CD14-positive monocyte (primary cell): ENCODE measurements at regions not wholly inside any gene's neighbourhood (a gene's known extent, or its start where the extent isn't known, plus 50 kb on each side); places are given as distances from the start of the nearest gene placed in this dataset.
"Not testable (repeated sequence)": the region's sequence is repeated elsewhere in the genome, so short reads cannot be mapped to it uniquely, and the experiment has no call there.

Source experiments
- DNase-seq, 3 donors: peaks; one replicate each; pipeline ENCODE4 v3.0.0-alpha.2; 2011 to 2022
- H2AFZ ChIP-seq: 2 replicates; pipeline ENCODE4 v1.6.0; 2012; ENCODE audit warnings: mild to moderate bottlenecking, low read depth, low read length, inconsistent platforms; ENCODE audit not compliant: insufficient read depth, poor library complexity, severe bottlenecking
- H3K27ac ChIP-seq, 2 donors: 1 replicate in 1 of 2; 2 replicates in 1 of 2; pipeline ENCODE4 v1.5.1; 2012 to 2013; ENCODE audit warnings: low read length in 2 of 2, control low read depth in 1 of 2, inconsistent platforms in 1 of 2, low read depth in 1 of 2, mild to moderate bottlenecking in 1 of 2
- H3K27me3 ChIP-seq, 2 donors: one replicate each; pipeline versions ENCODE4 v1.6.0 to v1.6.1; 2011 to 2013; ENCODE audit warnings: low read length in 2 of 2; ENCODE audit not compliant: control insufficient read depth in 2 of 2, insufficient read depth in 2 of 2
- H3K36me3 ChIP-seq, 2 donors: replicated peaks in 1 of 2; 1 replicate in 1 of 2; 2 replicates in 1 of 2; pipeline versions ENCODE4 v1.5.1 to v1.6.1; 2012 to 2013; ENCODE audit warnings: low read length in 2 of 2, control low read depth in 1 of 2, inconsistent platforms in 1 of 2, mild to moderate bottlenecking in 1 of 2; ENCODE audit not compliant: insufficient read depth in 2 of 2, control insufficient read depth in 1 of 2
- H3K4me1 ChIP-seq, 2 donors: 1 replicate in 1 of 2; 2 replicates in 1 of 2; pipeline versions ENCODE4 v1.5.1 to v1.6.1; 2012 to 2013; ENCODE audit warnings: low read length in 2 of 2, control low read depth in 1 of 2, inconsistent platforms in 1 of 2, mild to moderate bottlenecking in 1 of 2, moderate library complexity in 1 of 2; ENCODE audit not compliant: insufficient read depth in 2 of 2, control insufficient read depth in 1 of 2
- H3K4me2 ChIP-seq: replicated peaks from 2 replicates; pipeline ENCODE3; 2012; ENCODE audit warnings: low read length, moderate library complexity, mild to moderate bottlenecking; ENCODE audit not compliant: poor library complexity, severe bottlenecking; ENCODE audit errors: extremely low read depth
- H3K4me3 ChIP-seq, 3 experiments: fragments of 200-600 bp in 1 of 3; sonication (generic) in 1 of 3; replicated peaks in 1 of 3; 1 replicate in 2 of 3; 2 replicates in 1 of 3; pipeline ENCODE4 v1.5.1; 2011 to 2013; ENCODE audit warnings: low read length in 3 of 3, mild to moderate bottlenecking in 3 of 3, control low read depth in 2 of 3, low read depth in 2 of 3, inconsistent platforms in 1 of 3, moderate library complexity in 1 of 3
- H3K79me2 ChIP-seq: 2 replicates; pipeline ENCODE4 v1.6.0; 2012; ENCODE audit warnings: mild to moderate bottlenecking, control low read depth, inconsistent platforms, low read length, moderate library complexity; ENCODE audit not compliant: insufficient read depth
- H3K9ac ChIP-seq: 2 replicates; pipeline ENCODE4 v1.6.0; 2017; ENCODE audit warnings: low read length, mild to moderate bottlenecking; ENCODE audit not compliant: insufficient read depth, poor library complexity, severe bottlenecking
- H3K9me3 ChIP-seq, 2 donors: replicated peaks in 1 of 2; 1 replicate in 1 of 2; 2 replicates in 1 of 2; pipeline versions ENCODE4 v1.5.1 to v1.6.1; 2012 to 2013; ENCODE audit warnings: low read length in 2 of 2, control low read depth in 1 of 2; ENCODE audit not compliant: control insufficient read depth in 1 of 2, insufficient read depth in 1 of 2
- H4K20me1 ChIP-seq: 2 replicates; pipeline ENCODE4 v1.6.0; 2012; ENCODE audit warnings: mild to moderate bottlenecking, low read length, control low read depth, moderate library complexity; ENCODE audit not compliant: insufficient read depth
- H3K27ac Mint-ChIP-seq, 7 donors: one replicate each; pipeline ENCODE4 v1.8.0; 2020; ENCODE audit warnings: mild to moderate bottlenecking in 7 of 7, mixed read lengths in 7 of 7, moderate library complexity in 6 of 7, inconsistent platforms in 2 of 7
- H3K27me3 Mint-ChIP-seq, 3 donors: one replicate each; pipeline ENCODE4 v1.8.0; 2021 to 2022; ENCODE audit warnings: low read depth in 3 of 3, mild to moderate bottlenecking in 3 of 3, mixed read lengths in 3 of 3, moderate library complexity in 3 of 3, inconsistent platforms in 1 of 3
- H3K36me3 Mint-ChIP-seq, 2 donors: one replicate each; pipeline ENCODE4 v1.8.0; 2020; ENCODE audit warnings: mixed read lengths in 2 of 2, inconsistent platforms in 1 of 2, mild to moderate bottlenecking in 1 of 2
- H3K4me1 Mint-ChIP-seq: one replicate; pipeline ENCODE4 v1.8.0; 2020; ENCODE audit warnings: mild to moderate bottlenecking, mixed read lengths
- H3K4me3 Mint-ChIP-seq, 2 donors: one replicate each; pipeline ENCODE4 v1.8.0; 2020; ENCODE audit warnings: mild to moderate bottlenecking in 2 of 2, mixed read lengths in 2 of 2, moderate library complexity in 1 of 2
- H3K9me3 Mint-ChIP-seq, 7 donors: one replicate each; pipeline ENCODE4 v1.8.0; 2020 to 2022; ENCODE audit warnings: mixed read lengths in 7 of 7, mild to moderate bottlenecking in 6 of 7, moderate library complexity in 6 of 7, inconsistent platforms in 2 of 7
- CTCF ChIP-seq: fragments of 200-600 bp; IDR thresholded peaks from one replicate; pipeline ENCODE4 v1.8.0; 2022; ENCODE audit warnings: antibody characterized with exemption, mild to moderate bottlenecking
- WGBS: methylation state at CpG from one replicate; pipeline ENCODE4 v1.1.5; 2013; ENCODE audit warnings: missing lambda C conversion rate; ENCODE audit not compliant: insufficient coverage; 5-methylcytosine and 5-hydroxymethylcytosine counted together
- intact Hi-C, 2 donors: fragments of 100-400 bp; cut with micrococcal nuclease; formaldehyde crosslinking; loops; one replicate each; pipeline versions ENCODE4 v1.15.0 to v1.15.1; 2023

DNA sequence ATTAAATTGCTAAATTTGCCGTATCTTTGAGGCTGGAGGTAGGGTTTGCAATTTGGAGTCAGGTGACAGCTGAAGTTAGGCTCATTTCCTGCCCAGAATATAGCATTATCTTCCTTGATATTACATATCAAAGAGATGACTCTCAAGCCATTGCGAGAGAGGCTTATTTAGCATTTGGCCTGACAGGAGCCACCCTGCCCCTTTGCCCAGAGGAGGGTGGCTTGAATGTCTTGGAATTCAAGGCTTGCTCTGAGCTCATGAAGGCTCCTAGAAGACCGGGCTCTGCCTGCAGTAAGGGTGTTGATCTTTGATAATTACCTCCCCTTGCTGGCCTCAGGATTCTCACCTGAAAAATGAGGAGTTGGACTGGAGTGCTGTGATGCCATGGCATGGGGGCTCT lies 251.4 kb upstream of the C2CD4B start:
- Histone ChIP-seq H3K79me2 (no peaks in the 10 kb centered on the region), H3K4me1 (no peaks in the 10 kb centered on the region), H3K4me2 (no peak overlapping the region), H3K4me3 (no peak overlapping the region), H3K27me3 (no peaks in the 10 kb centered on the region), H2AFZ (no peak overlapping the region), H3K36me3 (no peaks in the 10 kb centered on the region), H3K27ac (no peak overlapping the region), H3K9ac (no peak overlapping the region), H3K9me3 (no peaks in the 10 kb centered on the region), H4K20me1 (no peaks in the 10 kb centered on the region)
- TF ChIP-seq CTCF: no peak
- intact Hi-C loops: no loop called here
- peaks cover 0 to 3% (median 1%) of the 10 kb centered on the region in 3 donors for H3K27me3 Mint-ChIP-seq
- H3K4me3 Mint-ChIP-seq: no peak overlapping the region
- no peaks in the 10 kb centered on the region for H3K36me3 Mint-ChIP-seq
- H3K9me3 Mint-ChIP-seq: peaks cover 0 to 1% (median 0%) of the 10 kb centered on the region in 7 donors
- peak overlapping the region in 1 of 7 donors; percentile 69 for H3K27ac Mint-ChIP-seq
- no peak for DNase-seq
- WGBS: no CpG with 5 or more reads among the region's 3 CpGs
- H3K4me1 Mint-ChIP-seq: no peaks in the 10 kb centered on the region

- Mint-ChIP-seq H3K36me3 (no peaks in the 10 kb centered on the region), H3K4me1 (no peaks in the 10 kb centered on the region), H3K9me3 (peaks cover 0 to 1% (median 0%) of the 10 kb centered on the region in 7 donors), H3K4me3 (no peak overlapping the region), H3K27me3 (peaks cover 0 to 3% (median 0%) of the 10 kb centered on the region in 3 donors), H3K27ac (no peak overlapping the region)
- intact Hi-C loops: no loop called here
- no peak for DNase-seq
- Histone ChIP-seq H3K4me2 (no peak overlapping the region), H3K79me2 (no peaks in the 10 kb centered on the region), H3K4me3 (no peak overlapping the region), H3K4me1 (no peaks in the 10 kb centered on the region), H3K27ac (no peak overlapping the region), H4K20me1 (no peaks in the 10 kb centered on the region), H2AFZ (no peak overlapping the region), H3K9ac (no peak overlapping the region), H3K27me3 (no peaks in the 10 kb centered on the region), H3K9me3 (no peaks in the 10 kb centered on the region), H3K36me3 (no peaks in the 10 kb centered on the region)
- no peak for TF ChIP-seq CTCF
- WGBS: 73% methylated on average over 3 of the region's 3 CpGs
These were observed 252.4 kb upstream of the C2CD4B start for GRCh38 chr15:62417439-62417838.

- H3K4me3 Mint-ChIP-seq, H3K27me3 ChIP-seq, intact Hi-C loops, H3K9ac ChIP-seq, H3K79me2 ChIP-seq, H3K27me3 Mint-ChIP-seq, H3K4me2 ChIP-seq, DNase-seq, H2AFZ ChIP-seq, H3K36me3 ChIP-seq, H3K4me1 Mint-ChIP-seq, H4K20me1 ChIP-seq, H3K27ac ChIP-seq, H3K4me1 ChIP-seq, H3K4me3 ChIP-seq, H3K9me3 ChIP-seq, H3K9me3 Mint-ChIP-seq, H3K36me3 Mint-ChIP-seq: not testable (repeated sequence)
- peak overlapping the region in 1 of 7 donors; percentile 35 for H3K27ac Mint-ChIP-seq
- WGBS: 100% methylated on average over 1 of the region's 3 CpGs
These were observed 253.4 kb upstream of the C2CD4B start for GRCh38 chr15:62418496-62418895.
